Choroid plexus epithelial cell (primary cell): ENCODE measurements at regions not wholly inside any gene's neighbourhood (a gene's known extent, or its start where the extent isn't known, plus 50 kb on each side); places are given as distances from the start of the nearest gene placed in this dataset.

ENCODE experiments used
- DNase-seq: peaks from one replicate; pipeline ENCODE4 v3.0.0-alpha.2; 2010; ENCODE audit warnings: low read depth
- H3K4me3 ChIP-seq: 2 replicates; pipeline ENCODE4 v1.5.1; 2011; ENCODE audit warnings: low read depth, mild to moderate bottlenecking, control low read depth, low read length, moderate library complexity
- TF ChIP-seq, protein P1 (sequence below): conservative IDR thresholded peaks from 2 replicates; pipeline ENCODE4 v1.5.1; 2011; ENCODE audit warnings: low read depth, mild to moderate bottlenecking, control low read depth, inconsistent platforms, low read length, moderate library complexity

DNA sequence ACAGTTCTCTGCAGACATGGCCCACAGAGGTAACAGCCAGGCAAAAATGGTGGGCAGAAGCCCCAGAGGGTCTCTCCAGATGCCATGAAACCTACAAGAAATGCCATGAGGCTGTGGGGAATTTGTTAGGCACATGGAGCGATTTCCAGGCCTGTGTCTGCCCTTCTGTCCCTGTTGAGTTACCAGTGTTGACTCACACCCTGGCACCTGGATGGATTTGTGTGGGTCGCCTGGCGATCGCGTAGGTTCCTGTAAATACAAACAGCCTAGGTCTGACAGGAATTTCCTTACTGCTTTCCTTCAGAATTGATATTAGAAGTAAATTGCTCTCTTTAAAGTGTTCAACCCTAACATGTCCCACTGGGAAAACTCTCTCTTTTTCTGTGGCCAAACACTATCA, 164.9 kb upstream of the EEPD1 start:
- H3K4me3 ChIP-seq: no peak overlapping the region
- DNase-seq: no peak
- TF ChIP-seq, protein P1, sequence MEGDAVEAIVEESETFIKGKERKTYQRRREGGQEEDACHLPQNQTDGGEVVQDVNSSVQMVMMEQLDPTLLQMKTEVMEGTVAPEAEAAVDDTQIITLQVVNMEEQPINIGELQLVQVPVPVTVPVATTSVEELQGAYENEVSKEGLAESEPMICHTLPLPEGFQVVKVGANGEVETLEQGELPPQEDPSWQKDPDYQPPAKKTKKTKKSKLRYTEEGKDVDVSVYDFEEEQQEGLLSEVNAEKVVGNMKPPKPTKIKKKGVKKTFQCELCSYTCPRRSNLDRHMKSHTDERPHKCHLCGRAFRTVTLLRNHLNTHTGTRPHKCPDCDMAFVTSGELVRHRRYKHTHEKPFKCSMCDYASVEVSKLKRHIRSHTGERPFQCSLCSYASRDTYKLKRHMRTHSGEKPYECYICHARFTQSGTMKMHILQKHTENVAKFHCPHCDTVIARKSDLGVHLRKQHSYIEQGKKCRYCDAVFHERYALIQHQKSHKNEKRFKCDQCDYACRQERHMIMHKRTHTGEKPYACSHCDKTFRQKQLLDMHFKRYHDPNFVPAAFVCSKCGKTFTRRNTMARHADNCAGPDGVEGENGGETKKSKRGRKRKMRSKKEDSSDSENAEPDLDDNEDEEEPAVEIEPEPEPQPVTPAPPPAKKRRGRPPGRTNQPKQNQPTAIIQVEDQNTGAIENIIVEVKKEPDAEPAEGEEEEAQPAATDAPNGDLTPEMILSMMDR: no peak

DNA sequence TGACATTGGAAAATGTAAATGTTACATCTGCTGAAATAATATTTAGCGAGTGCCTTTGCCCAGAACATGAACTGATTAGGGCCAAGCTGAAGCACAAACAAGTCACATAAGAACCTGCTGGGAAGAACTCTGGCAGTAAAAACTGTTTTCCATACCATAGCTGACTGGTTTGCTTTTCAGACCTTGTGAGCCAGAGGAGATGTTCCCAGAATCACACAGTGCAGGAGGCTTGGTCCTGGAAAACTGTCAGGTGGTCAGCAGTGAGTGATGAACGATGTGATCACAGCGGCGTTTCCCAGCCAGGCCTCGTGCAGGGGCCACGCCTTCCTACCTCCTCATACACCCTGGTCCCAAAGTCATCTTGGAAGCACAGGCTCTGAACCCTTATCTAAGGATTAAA, 164.2 kb upstream of the EEPD1 start:
- DNase-seq: peak; percentile 48
- TF ChIP-seq, protein P1: no peak
- H3K4me3 ChIP-seq: no peak overlapping the region

DNA sequence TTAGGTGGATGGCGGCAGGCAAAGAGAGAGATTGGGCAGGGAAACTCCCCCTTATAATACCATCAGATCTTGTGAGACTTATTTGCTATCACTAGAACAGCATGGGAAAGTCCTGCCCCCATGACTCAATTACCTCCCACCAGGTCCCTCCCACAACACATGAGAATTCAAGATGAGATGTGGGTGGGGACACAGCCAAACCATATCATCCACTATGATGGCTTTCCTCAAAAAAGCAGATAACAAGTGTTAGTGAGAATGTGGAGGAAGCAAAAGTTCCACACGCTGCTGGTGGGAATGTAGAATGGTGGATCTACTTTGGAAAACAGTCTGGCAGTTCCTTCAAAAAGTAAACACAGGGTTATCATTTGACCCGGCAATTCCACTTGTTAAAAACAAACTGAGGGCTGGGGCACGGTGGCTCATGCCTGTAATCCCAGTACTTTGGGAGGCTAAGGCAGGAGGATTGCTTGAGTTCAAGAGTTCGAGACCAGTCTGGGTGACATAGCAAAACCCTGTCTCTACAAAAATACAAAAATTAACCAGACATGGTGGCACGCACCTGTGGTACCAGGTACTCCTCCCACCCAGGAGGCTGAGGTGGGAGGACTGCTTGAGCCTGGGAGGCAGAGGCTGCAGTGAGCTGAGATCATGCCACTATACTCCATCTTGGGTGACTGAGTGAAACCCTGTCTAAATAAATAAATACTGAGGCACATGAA, 161.4 kb upstream of the EEPD1 start:
- TF ChIP-seq, protein P1: no peak
- no peak overlapping the region for H3K4me3 ChIP-seq
- no peak for DNase-seq

DNA sequence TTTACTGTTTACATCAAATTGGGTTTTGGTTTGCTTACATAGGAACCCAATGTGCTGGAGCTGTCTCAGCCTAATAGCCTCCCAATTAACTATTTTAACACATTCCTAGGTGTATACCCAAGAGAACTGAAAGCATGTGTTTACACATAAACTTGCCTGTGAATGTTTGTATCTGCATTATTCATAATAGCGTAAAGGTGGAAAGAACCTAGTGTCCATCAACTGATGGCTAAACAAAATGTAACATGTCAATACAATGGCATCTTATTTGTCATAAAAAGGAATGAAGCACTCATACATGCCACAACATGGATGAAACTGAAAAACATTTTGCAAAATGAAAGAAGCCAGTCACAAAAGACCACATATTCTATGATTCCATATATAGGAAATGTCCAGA, 160.6 kb upstream of the EEPD1 start:
- DNase-seq: no peak
- no peak overlapping the region for H3K4me3 ChIP-seq
- TF ChIP-seq, protein P1: no peak

DNA sequence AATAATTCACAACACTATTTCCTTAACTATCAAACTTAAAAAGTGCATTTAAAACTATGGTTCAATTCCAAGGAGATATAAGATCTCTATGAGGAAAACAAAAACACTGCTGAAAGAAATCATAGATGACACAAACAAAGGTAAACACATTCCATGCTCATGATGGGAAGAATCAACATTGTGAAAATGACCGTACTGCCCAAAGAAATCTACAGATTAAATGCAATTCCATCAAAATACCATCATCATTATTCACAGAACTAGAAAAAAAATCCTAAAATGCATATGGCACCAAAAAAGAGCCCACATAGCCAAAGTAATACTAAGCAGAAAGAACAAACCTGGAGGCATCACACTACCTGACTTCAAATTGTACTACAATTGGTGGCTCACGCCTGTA, 159.9 kb upstream of the EEPD1 start:
- TF ChIP-seq, protein P1: no peak
- no peak overlapping the region for H3K4me3 ChIP-seq
- DNase-seq: no peak

DNA sequence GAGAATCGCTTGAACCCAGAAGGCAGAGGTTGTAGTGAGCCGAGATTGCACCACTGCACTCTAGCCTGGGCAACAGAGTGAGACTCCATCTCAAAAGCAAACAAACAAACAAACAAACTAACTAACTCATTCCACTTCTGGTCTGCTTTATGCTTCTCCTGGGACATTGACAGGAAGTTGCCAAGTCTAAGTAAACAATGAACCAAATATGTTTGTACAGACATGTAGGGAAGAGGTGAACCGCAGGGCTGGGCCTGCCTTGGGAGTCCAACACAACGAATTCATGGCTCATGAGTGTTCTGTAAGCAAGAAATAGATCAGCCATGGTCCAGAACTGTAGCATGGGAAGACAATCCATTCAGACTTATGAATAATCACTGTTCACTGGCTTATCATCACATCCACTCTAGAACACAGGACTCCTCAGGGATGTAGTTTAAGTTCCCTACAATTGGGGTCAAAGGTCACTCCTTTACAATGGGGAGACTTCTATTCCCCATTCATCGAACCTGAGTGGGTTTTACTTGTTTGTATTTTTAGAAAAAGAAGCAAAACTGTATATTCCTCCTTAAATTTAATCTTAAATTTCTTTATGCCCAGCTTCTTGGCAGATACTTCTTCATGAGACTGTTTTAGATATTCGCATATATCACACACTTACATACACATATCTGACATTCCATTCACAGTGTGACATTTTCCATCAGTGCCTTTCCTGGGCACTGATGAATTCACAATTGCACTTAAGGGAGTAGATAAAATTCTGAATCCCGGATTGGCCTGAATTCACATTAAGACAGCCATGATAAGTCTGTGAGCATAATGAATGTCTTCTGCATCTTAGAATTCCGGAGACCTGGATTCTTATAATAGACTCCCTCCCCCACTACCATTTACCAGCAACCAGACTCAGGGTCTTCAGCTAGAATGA, 159.1 kb upstream of the EEPD1 start:
- TF ChIP-seq, protein P1: no peak
- H3K4me3 ChIP-seq: no peak overlapping the region
- DNase-seq: peak; percentile 79
